ENCODE measurements at regions not wholly inside any gene's neighbourhood (a gene's known extent, or its start where the extent isn't known, plus 50 kb on each side); places are given as distances from the start of the nearest gene placed in this dataset.

DNA sequence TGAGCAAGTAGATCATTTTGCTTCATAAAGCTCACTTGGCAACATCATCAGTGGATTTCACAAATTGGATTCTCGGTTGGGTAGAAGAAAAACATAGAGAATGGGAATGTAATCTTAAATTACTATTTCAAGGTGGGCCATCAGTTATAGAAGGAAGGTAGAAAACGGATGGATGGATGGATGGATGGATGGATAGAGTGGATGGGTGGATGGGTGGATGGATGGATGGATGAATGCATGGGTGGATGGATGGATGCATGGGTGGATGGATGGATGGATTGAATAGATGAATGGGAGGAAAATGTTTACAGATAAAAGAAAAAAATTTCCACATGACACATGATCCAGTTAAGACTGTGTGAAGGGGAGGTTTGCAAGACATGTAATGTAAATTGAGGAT lies 159.7 kb downstream of the MEX3B start:
- ATAC-seq: no peak
- H3K36me3 Mint-ChIP-seq (ENCODE audit: low read depth): no peaks in the 10 kb centered on the region
- TF ChIP-seq EZH2 (IDR thresholded peaks at IDR 0.05; ENCODE audit: low read depth, unreplicated experiment): no peak
- no peak for TF ChIP-seq JUNB (IDR thresholded peaks at IDR 0.05; ENCODE audit: unreplicated experiment)
- TF ChIP-seq ZNF331 (CRISPR knock-in tag; IDR thresholded peaks at IDR 0.05; ENCODE audit: low read depth): no peak
- TF ChIP-seq NANOG (IDR thresholded peaks at IDR 0.05; ENCODE audit: borderline replicate concordance): no peak
- no peak for TF ChIP-seq ZNF114 (CRISPR knock-in tag; IDR thresholded peaks at IDR 0.05)
- TF ChIP-seq, protein P1, sequence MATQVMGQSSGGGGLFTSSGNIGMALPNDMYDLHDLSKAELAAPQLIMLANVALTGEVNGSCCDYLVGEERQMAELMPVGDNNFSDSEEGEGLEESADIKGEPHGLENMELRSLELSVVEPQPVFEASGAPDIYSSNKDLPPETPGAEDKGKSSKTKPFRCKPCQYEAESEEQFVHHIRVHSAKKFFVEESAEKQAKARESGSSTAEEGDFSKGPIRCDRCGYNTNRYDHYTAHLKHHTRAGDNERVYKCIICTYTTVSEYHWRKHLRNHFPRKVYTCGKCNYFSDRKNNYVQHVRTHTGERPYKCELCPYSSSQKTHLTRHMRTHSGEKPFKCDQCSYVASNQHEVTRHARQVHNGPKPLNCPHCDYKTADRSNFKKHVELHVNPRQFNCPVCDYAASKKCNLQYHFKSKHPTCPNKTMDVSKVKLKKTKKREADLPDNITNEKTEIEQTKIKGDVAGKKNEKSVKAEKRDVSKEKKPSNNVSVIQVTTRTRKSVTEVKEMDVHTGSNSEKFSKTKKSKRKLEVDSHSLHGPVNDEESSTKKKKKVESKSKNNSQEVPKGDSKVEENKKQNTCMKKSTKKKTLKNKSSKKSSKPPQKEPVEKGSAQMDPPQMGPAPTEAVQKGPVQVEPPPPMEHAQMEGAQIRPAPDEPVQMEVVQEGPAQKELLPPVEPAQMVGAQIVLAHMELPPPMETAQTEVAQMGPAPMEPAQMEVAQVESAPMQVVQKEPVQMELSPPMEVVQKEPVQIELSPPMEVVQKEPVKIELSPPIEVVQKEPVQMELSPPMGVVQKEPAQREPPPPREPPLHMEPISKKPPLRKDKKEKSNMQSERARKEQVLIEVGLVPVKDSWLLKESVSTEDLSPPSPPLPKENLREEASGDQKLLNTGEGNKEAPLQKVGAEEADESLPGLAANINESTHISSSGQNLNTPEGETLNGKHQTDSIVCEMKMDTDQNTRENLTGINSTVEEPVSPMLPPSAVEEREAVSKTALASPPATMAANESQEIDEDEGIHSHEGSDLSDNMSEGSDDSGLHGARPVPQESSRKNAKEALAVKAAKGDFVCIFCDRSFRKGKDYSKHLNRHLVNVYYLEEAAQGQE (IDR thresholded peaks at IDR 0.05; ENCODE audit: unreplicated experiment): no peak
- TF ChIP-seq POLR2AphosphoS5 (IDR thresholded peaks at IDR 0.05; ENCODE audit: low read depth): no peak
- TF ChIP-seq, protein P2, sequence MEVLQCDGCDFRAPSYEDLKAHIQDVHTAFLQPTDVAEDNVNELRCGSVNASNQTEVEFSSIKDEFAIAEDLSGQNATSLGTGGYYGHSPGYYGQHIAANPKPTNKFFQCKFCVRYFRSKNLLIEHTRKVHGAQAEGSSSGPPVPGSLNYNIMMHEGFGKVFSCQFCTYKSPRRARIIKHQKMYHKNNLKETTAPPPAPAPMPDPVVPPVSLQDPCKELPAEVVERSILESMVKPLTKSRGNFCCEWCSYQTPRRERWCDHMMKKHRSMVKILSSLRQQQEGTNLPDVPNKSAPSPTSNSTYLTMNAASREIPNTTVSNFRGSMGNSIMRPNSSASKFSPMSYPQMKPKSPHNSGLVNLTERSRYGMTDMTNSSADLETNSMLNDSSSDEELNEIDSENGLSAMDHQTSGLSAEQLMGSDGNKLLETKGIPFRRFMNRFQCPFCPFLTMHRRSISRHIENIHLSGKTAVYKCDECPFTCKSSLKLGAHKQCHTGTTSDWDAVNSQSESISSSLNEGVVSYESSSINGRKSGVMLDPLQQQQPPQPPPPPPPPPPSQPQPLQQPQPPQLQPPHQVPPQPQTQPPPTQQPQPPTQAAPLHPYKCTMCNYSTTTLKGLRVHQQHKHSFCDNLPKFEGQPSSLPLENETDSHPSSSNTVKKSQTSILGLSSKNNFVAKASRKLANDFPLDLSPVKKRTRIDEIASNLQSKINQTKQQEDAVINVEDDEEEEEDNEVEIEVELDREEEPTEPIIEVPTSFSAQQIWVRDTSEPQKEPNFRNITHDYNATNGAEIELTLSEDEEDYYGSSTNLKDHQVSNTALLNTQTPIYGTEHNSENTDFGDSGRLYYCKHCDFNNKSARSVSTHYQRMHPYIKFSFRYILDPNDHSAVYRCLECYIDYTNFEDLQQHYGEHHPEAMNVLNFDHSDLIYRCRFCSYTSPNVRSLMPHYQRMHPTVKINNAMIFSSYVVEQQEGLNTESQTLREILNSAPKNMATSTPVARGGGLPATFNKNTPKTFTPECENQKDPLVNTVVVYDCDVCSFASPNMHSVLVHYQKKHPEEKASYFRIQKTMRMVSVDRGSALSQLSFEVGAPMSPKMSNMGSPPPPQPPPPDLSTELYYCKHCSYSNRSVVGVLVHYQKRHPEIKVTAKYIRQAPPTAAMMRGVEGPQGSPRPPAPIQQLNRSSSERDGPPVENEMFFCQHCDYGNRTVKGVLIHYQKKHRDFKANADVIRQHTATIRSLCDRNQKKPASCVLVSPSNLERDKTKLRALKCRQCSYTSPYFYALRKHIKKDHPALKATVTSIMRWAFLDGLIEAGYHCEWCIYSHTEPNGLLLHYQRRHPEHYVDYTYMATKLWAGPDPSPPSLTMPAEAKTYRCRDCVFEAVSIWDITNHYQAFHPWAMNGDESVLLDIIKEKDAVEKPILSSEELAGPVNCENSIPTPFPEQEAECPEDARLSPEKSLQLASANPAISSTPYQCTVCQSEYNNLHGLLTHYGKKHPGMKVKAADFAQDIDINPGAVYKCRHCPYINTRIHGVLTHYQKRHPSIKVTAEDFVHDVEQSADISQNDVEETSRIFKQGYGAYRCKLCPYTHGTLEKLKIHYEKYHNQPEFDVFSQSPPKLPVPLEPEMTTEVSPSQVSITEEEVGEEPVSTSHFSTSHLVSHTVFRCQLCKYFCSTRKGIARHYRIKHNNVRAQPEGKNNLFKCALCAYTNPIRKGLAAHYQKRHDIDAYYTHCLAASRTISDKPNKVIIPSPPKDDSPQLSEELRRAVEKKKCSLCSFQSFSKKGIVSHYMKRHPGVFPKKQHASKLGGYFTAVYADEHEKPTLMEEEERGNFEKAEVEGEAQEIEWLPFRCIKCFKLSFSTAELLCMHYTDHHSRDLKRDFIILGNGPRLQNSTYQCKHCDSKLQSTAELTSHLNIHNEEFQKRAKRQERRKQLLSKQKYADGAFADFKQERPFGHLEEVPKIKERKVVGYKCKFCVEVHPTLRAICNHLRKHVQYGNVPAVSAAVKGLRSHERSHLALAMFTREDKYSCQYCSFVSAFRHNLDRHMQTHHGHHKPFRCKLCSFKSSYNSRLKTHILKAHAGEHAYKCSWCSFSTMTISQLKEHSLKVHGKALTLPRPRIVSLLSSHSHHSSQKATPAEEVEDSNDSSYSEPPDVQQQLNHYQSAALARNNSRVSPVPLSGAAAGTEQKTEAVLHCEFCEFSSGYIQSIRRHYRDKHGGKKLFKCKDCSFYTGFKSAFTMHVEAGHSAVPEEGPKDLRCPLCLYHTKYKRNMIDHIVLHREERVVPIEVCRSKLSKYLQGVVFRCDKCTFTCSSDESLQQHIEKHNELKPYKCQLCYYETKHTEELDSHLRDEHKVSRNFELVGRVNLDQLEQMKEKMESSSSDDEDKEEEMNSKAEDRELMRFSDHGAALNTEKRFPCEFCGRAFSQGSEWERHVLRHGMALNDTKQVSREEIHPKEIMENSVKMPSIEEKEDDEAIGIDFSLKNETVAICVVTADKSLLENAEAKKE (CRISPR knock-in tag; IDR thresholded peaks at IDR 0.05): no peak
- no peak for TF ChIP-seq STAT1 (IDR thresholded peaks at IDR 0.05; ENCODE audit: unreplicated experiment)
- no peak for TF ChIP-seq EZH2phosphoT487 (IDR thresholded peaks at IDR 0.05; ENCODE audit: unreplicated experiment)
- TF ChIP-seq, protein P3, sequence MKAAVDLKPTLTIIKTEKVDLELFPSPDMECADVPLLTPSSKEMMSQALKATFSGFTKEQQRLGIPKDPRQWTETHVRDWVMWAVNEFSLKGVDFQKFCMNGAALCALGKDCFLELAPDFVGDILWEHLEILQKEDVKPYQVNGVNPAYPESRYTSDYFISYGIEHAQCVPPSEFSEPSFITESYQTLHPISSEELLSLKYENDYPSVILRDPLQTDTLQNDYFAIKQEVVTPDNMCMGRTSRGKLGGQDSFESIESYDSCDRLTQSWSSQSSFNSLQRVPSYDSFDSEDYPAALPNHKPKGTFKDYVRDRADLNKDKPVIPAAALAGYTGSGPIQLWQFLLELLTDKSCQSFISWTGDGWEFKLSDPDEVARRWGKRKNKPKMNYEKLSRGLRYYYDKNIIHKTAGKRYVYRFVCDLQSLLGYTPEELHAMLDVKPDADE (IDR thresholded peaks at IDR 0.05): no peak
- TF ChIP-seq, protein P4, sequence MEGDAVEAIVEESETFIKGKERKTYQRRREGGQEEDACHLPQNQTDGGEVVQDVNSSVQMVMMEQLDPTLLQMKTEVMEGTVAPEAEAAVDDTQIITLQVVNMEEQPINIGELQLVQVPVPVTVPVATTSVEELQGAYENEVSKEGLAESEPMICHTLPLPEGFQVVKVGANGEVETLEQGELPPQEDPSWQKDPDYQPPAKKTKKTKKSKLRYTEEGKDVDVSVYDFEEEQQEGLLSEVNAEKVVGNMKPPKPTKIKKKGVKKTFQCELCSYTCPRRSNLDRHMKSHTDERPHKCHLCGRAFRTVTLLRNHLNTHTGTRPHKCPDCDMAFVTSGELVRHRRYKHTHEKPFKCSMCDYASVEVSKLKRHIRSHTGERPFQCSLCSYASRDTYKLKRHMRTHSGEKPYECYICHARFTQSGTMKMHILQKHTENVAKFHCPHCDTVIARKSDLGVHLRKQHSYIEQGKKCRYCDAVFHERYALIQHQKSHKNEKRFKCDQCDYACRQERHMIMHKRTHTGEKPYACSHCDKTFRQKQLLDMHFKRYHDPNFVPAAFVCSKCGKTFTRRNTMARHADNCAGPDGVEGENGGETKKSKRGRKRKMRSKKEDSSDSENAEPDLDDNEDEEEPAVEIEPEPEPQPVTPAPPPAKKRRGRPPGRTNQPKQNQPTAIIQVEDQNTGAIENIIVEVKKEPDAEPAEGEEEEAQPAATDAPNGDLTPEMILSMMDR (conservative IDR thresholded peaks at IDR 0.05; ENCODE audit: low read depth in 2 of 2): no peak
- TF ChIP-seq CREB1 (CRISPR knock-in tag; IDR thresholded peaks at IDR 0.05; ENCODE audit: low read depth): no peak
- peaks cover 3% of the 10 kb centered on the region; the same call in 2 of the 3 replicates for H3K4me1 Mint-ChIP-seq
- Histone ChIP-seq H3K79me2 (replicated peaks; ENCODE audit: insufficient read depth) (no peaks in the 10 kb centered on the region), H2AFZ (no peak overlapping the region), H3K27me3 (ENCODE audit: insufficient read depth) (no peaks in the 10 kb centered on the region), H3K36me3 (ENCODE audit: insufficient read depth) (no peaks in the 10 kb centered on the region), H3K9me2 (ENCODE audit: insufficient read depth) (0 out of 2 replicates have a peak, but pooled peaks cover 4% of the 10 kb centered on the region), H3F3A (replicated peaks; ENCODE audit: low read depth) (no peaks in the 10 kb centered on the region), H3K27ac (ENCODE audit: low read depth) (no peak overlapping the region), H3K4me2 (no peak overlapping the region), H3K4me3 (no peak overlapping the region), H4K20me1 (replicated peaks; ENCODE audit: insufficient read depth) (no peaks in the 10 kb centered on the region), H3K4me1 (ENCODE audit: insufficient read depth) (no peaks in the 10 kb centered on the region)
- no peak overlapping the region for H3K27ac Mint-ChIP-seq
- DNase-seq (ENCODE audit: low spot score): no peak
- H3K27me3 Mint-ChIP-seq (ENCODE audit: insufficient read depth, low read depth, poor library complexity): peaks cover 4% of the 10 kb centered on the region
- no peak overlapping the region for H3K4me3 Mint-ChIP-seq
- no peaks in the 10 kb centered on the region for H3K9me3 Mint-ChIP-seq

Data from GM23338 (cell line).